ENCODE measurements at regions not wholly inside any gene's neighbourhood (a gene's known extent, or its start where the extent isn't known, plus 50 kb on each side); places are given as distances from the start of the nearest gene placed in this dataset.

DNA sequence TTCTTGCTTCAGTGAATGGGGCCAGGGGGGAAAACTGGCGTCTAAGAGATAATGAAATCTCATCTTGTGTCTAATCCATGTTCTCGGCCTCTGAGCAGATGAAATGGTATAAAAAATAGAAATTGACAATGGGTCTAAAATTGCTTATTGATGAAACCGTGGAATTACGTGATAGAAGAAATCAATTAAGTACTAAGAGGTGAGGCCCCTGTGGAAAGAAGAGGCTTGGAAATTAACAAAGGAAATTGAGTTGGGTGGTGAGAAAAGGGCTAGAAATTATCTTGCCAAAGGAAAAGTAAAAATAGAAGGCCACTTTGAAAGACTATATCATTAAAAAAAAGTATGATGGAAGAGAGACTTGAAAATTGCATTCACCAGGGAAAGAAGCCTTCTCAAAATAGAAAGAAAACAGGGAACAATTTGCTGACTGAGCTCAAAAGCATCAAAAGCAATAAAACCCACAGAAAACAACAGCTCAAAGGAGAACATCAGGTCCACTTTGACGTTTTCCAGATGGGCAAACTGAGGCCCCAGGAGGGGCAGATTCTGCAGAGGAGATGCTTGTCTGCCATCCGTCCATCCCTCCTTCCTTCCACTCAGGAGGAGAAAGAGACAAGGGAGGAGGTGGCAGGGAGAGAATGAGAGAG, 226.1 kb upstream of the RTL1 start:
- H3K9ac ChIP-seq (replicated peaks; ENCODE audit: extremely low read depth, insufficient read depth, low read length): no peak overlapping the region
- H3K4me1 ChIP-seq (ENCODE audit: control insufficient read depth, extremely low read depth, insufficient read depth, low read length): peaks cover 5% of the 10 kb centered on the region
- no peak overlapping the region for H3K27ac ChIP-seq (ENCODE audit: insufficient read depth, low read depth, low read length)
- dilution Hi-C loops (cut with MboI; ENCODE audit: extremely low pct_ligation_motif_present, low sequenced_read_pairs) (no loop called here), intact Hi-C loops (cut with micrococcal nuclease) (no loop called here)
- peak; percentile 26 for FAIRE-seq
- H2AFZ ChIP-seq (ENCODE audit: low read depth, low read length): no peak overlapping the region
- no peaks in the 10 kb centered on the region for H3K9me1 ChIP-seq (replicated peaks; ENCODE audit: control insufficient read depth, extremely low read depth, insufficient read depth, low read length)
- H3K4me2 ChIP-seq (ENCODE audit: insufficient read depth, low read length): no peak overlapping the region
- BruUV-seq (replicated peaks): no TSS peak
- no peaks in the 10 kb centered on the region for H3K36me3 ChIP-seq (ENCODE audit: control insufficient read depth in 2 of 2, extremely low read depth in 1 of 2, insufficient read depth in 2 of 2, low read length in 2 of 2)
- no peak for DNase-seq (ENCODE audit: low read depth, low spot score)
- no peaks in the 10 kb centered on the region for H4K20me1 ChIP-seq (replicated peaks; ENCODE audit: control insufficient read depth, extremely low read depth, insufficient read depth, low read length)
- TF ChIP-seq, protein P1, sequence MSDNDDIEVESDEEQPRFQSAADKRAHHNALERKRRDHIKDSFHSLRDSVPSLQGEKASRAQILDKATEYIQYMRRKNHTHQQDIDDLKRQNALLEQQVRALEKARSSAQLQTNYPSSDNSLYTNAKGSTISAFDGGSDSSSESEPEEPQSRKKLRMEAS (IDR thresholded peaks at IDR 0.05; ENCODE audit: insufficient read depth, insufficient read length): no peak
- TF ChIP-seq GATA2 (IDR thresholded peaks at IDR 0.05; ENCODE audit: insufficient read depth, insufficient read length, low read depth, low read length) (no peak), MYC (IDR thresholded peaks at IDR 0.05; ENCODE audit: low read depth, low read length) (no peak), JUN (IDR thresholded peaks at IDR 0.05; ENCODE audit: borderline replicate concordance, insufficient read depth, insufficient read length, low read depth) (no peak), POLR2A (IDR thresholded peaks at IDR 0.05; ENCODE audit: low read depth, low read length) (no peak), EZH2 (IDR thresholded peaks at IDR 0.05; ENCODE audit: borderline replicate concordance, low read depth, low read length, severe bottlenecking) (no peak), POLR2AphosphoS5 (IDR thresholded peaks at IDR 0.05; ENCODE audit: insufficient read depth, low read depth, low read length) (no peak), FOS (IDR thresholded peaks at IDR 0.05; ENCODE audit: borderline replicate concordance, insufficient read depth, low read length) (no peak)
- TF ChIP-seq, protein P2, sequence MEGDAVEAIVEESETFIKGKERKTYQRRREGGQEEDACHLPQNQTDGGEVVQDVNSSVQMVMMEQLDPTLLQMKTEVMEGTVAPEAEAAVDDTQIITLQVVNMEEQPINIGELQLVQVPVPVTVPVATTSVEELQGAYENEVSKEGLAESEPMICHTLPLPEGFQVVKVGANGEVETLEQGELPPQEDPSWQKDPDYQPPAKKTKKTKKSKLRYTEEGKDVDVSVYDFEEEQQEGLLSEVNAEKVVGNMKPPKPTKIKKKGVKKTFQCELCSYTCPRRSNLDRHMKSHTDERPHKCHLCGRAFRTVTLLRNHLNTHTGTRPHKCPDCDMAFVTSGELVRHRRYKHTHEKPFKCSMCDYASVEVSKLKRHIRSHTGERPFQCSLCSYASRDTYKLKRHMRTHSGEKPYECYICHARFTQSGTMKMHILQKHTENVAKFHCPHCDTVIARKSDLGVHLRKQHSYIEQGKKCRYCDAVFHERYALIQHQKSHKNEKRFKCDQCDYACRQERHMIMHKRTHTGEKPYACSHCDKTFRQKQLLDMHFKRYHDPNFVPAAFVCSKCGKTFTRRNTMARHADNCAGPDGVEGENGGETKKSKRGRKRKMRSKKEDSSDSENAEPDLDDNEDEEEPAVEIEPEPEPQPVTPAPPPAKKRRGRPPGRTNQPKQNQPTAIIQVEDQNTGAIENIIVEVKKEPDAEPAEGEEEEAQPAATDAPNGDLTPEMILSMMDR (IDR thresholded peaks at IDR 0.05; ENCODE audit: extremely low read depth in 1 of 2, insufficient read depth in 1 of 2, low read depth in 1 of 2, low read length in 2 of 2): no peak
- POLR2A ChIA-PET: no interaction called here
- no peaks in the 10 kb centered on the region for H3K79me2 ChIP-seq (ENCODE audit: control insufficient read depth, insufficient read depth, low read length)
- peaks cover 8 to 11% of the 10 kb centered on the region in 2 experiments for H3K27me3 ChIP-seq (ENCODE audit: control insufficient read depth in 2 of 2, insufficient read depth in 2 of 2, low read length in 2 of 2)
- H3K9me3 ChIP-seq (replicated peaks; ENCODE audit: control insufficient read depth, insufficient read depth, low read length): no peaks in the 10 kb centered on the region
- H3K4me3 ChIP-seq (replicated peaks in 1 of 3; ENCODE audit: insufficient read depth in 1 of 3, low read depth in 1 of 3, low read length in 3 of 3): no peak overlapping the region
- CTCF ChIA-PET: no interaction called here

All from endothelial cell of umbilical vein (primary cell).